GM12878 (cell line): ENCODE measurements at regions not wholly inside any gene's neighbourhood (a gene's known extent, or its start where the extent isn't known, plus 50 kb on each side); places are given as distances from the start of the nearest gene placed in this dataset.

Experiments used
- EZH2 ChIP-seq: IDR thresholded peaks from 2 replicates; pipeline ENCODE4 v1.6.1; 2012; ENCODE audit warnings: low read depth, mild to moderate bottlenecking, control low read depth, inconsistent platforms, low read length, borderline replicate concordance; ENCODE audit not compliant: control insufficient read depth
- FOXM1 ChIP-seq: IDR thresholded peaks from 2 replicates; pipeline ENCODE4 v1.6.1; 2012; ENCODE audit warnings: low read depth, mild to moderate bottlenecking, inconsistent platforms, low read length, moderate library complexity
- GABPA ChIP-seq: IDR thresholded peaks from 2 replicates; pipeline ENCODE4 v1.6.1; 2014; ENCODE audit warnings: antibody characterized with exemption, low read depth, mild to moderate bottlenecking, inconsistent platforms
- HCFC1 ChIP-seq: fragments of 150-350 bp; IDR thresholded peaks from 2 replicates; pipeline ENCODE4 v1.6.1; 2014; ENCODE audit warnings: low read length
- HDGF ChIP-seq: fragments of 450-650 bp; IDR thresholded peaks from 2 replicates; pipeline ENCODE4 v1.6.1; 2016; ENCODE audit warnings: antibody characterized with exemption
- POLR2A ChIP-seq: IDR thresholded peaks from 2 replicates; pipeline ENCODE4 v1.6.1; 2011; ENCODE audit warnings: low read depth, mild to moderate bottlenecking, low read length
- POLR2AphosphoS2 ChIP-seq: IDR thresholded peaks from 2 replicates; pipeline ENCODE4 v1.6.1; 2011; ENCODE audit warnings: low read depth, mild to moderate bottlenecking, low read length, improper control_type of control experiment, moderate library complexity
- RAD51 ChIP-seq: fragments of 450-650 bp; IDR thresholded peaks from 2 replicates; pipeline ENCODE4 v1.6.1; 2016; ENCODE audit warnings: moderate library complexity, mild to moderate bottlenecking, inconsistent platforms
- SP1 ChIP-seq: IDR thresholded peaks from one replicate; pipeline ENCODE4 v1.6.1; 2011; ENCODE audit warnings: low read depth, low read length
- TF ChIP-seq, protein P1 (sequence below), 3 experiments: IDR thresholded peaks in 2 of 3; conservative IDR thresholded peaks in 1 of 3; 2 replicates each; pipeline ENCODE4 v1.5.1; 2011; ENCODE audit warnings: low read depth in 3 of 3, low read length in 3 of 3, mild to moderate bottlenecking in 3 of 3, control low read depth in 2 of 3, moderate library complexity in 2 of 3, inconsistent platforms in 1 of 3, mixed read lengths in 1 of 3; ENCODE audit not compliant: control insufficient read depth in 2 of 3, insufficient read depth in 1 of 3; ENCODE audit errors: extremely low read depth in 1 of 3

DNA sequence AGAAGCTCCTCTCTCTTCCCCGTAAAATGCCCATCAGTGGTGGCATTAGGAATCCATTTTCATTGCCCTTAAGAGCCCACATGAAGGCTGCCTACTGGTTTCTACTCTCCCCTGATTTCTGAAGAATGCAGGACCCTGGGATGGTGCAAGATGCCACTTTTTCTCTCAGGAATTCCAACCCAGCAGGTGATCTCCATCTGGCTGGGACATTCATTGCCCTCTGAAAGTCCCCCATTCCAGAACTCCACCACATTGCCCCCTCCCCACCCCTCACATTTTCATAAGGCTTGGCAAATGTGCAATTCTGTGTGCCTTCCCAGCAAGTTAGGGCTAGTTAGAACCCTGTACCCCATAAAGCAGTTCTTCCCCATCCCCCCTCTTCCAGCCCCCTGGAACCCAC lies 88.0 kb downstream of the BANF2 start:
- TF ChIP-seq POLR2A (no peak), RAD51 (no peak), FOXM1 (no peak), HCFC1 (no peak), SP1 (no peak), EZH2 (no peak), GABPA (no peak), POLR2AphosphoS2 (no peak), HDGF (no peak)
- TF ChIP-seq, protein P1, sequence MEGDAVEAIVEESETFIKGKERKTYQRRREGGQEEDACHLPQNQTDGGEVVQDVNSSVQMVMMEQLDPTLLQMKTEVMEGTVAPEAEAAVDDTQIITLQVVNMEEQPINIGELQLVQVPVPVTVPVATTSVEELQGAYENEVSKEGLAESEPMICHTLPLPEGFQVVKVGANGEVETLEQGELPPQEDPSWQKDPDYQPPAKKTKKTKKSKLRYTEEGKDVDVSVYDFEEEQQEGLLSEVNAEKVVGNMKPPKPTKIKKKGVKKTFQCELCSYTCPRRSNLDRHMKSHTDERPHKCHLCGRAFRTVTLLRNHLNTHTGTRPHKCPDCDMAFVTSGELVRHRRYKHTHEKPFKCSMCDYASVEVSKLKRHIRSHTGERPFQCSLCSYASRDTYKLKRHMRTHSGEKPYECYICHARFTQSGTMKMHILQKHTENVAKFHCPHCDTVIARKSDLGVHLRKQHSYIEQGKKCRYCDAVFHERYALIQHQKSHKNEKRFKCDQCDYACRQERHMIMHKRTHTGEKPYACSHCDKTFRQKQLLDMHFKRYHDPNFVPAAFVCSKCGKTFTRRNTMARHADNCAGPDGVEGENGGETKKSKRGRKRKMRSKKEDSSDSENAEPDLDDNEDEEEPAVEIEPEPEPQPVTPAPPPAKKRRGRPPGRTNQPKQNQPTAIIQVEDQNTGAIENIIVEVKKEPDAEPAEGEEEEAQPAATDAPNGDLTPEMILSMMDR (IDR thresholded peaks at IDR 0.05 in 2 of 3, conservative IDR thresholded peaks at IDR 0.05 in 1 of 3; ENCODE audit: control insufficient read depth in 2 of 3, extremely low read depth in 1 of 3, insufficient read depth in 1 of 3, low read depth in 3 of 3, low read length in 3 of 3) = no peak
